ENCODE measurements at regions not wholly inside any gene's neighbourhood (a gene's known extent, or its start where the extent isn't known, plus 50 kb on each side); places are given as distances from the start of the nearest gene placed in this dataset.

- POLR2A ChIA-PET: no interaction called here
- Histone ChIP-seq H2AFZ (ENCODE audit: low read depth) (no peak overlapping the region), H3K4me3 (ENCODE audit: low read depth in 2 of 2, low read length in 1 of 2) (no peak overlapping the region), H3K4me1 (ENCODE audit: control insufficient read depth in 1 of 2, insufficient read depth in 2 of 2, low read depth in 1 of 2, low read length in 1 of 2) (no peaks in the 10 kb centered on the region), H3K79me2 (ENCODE audit: insufficient read depth) (no peaks in the 10 kb centered on the region), H3K9me2 (no peaks in the 10 kb centered on the region), H3K27me3 (ENCODE audit: insufficient read depth) (no peaks in the 10 kb centered on the region), H3K36me3 (replicated peaks in 1 of 2; ENCODE audit: control insufficient read depth in 1 of 2, insufficient read depth in 2 of 2, low read length in 1 of 2) (no peaks in the 10 kb centered on the region), H4K20me1 (ENCODE audit: insufficient read depth) (no peaks in the 10 kb centered on the region), H3K27ac (ENCODE audit: low read depth in 2 of 2, low read length in 1 of 2) (no peak overlapping the region), H3K4me2 (no peak overlapping the region), H3K9ac (no peak overlapping the region), H3K9me3 (no peaks in the 10 kb centered on the region; the same call in 1 of the 2 replicates), H3F3A (replicated peaks; ENCODE audit: insufficient read depth) (no peaks in the 10 kb centered on the region)
- CTCF ChIA-PET: no interaction called here
- 2% methylated on average over 2 of the region's 2 CpGs for WGBS (ENCODE audit: low lambda C conversion rate)
- TF ChIP-seq EZH2phosphoT487 (IDR thresholded peaks at IDR 0.05; ENCODE audit: borderline replicate concordance, low read depth) (no peak), JUND (IDR thresholded peaks at IDR 0.05) (no peak), FOXM1 (IDR thresholded peaks at IDR 0.05; ENCODE audit: low read depth) (no peak), NFIC (IDR thresholded peaks at IDR 0.05; ENCODE audit: borderline replicate concordance) (no peak), IRF3 (IDR thresholded peaks at IDR 0.05; ENCODE audit: low read depth, low read length) (no peak), USF2 (IDR thresholded peaks at IDR 0.05; ENCODE audit: borderline replicate concordance, low read depth, low read length) (no peak), GATA2 (CRISPR knock-in tag; IDR thresholded peaks at IDR 0.05) (no peak), TEAD4 (IDR thresholded peaks at IDR 0.05; ENCODE audit: borderline replicate concordance, insufficient read depth) (no peak), CTCF (IDR thresholded peaks at IDR 0.05) (no peak), ELF1 (IDR thresholded peaks at IDR 0.05) (no peak), FOSL2 (IDR thresholded peaks at IDR 0.05; ENCODE audit: borderline replicate concordance, low read depth) (no peak), CHD2 (IDR thresholded peaks at IDR 0.05; ENCODE audit: low read length, partially characterized antibody) (no peak), YY1 (IDR thresholded peaks at IDR 0.05; ENCODE audit: low read depth) (no peak)
- TF ChIP-seq, protein P1, sequence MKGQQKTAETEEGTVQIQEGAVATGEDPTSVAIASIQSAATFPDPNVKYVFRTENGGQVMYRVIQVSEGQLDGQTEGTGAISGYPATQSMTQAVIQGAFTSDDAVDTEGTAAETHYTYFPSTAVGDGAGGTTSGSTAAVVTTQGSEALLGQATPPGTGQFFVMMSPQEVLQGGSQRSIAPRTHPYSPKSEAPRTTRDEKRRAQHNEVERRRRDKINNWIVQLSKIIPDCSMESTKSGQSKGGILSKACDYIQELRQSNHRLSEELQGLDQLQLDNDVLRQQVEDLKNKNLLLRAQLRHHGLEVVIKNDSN (IDR thresholded peaks at IDR 0.05; ENCODE audit: borderline replicate concordance, low read depth): no peak
- TF ChIP-seq, protein P2, sequence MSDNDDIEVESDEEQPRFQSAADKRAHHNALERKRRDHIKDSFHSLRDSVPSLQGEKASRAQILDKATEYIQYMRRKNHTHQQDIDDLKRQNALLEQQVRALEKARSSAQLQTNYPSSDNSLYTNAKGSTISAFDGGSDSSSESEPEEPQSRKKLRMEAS (IDR thresholded peaks at IDR 0.05; ENCODE audit: low read depth): no peak
- DNase-seq: no peak
These were observed 698.9 kb downstream of the BCL11B start for GRCh38 chr14:98573082-98573481.

Measured in SK-N-SH (cell line).